Prostate gland (tissue), 2 donors: ENCODE measurements at regions not wholly inside any gene's neighbourhood (a gene's known extent, or its start where the extent isn't known, plus 50 kb on each side); places are given as distances from the start of the nearest gene placed in this dataset.

ENCODE experiments used
- DNase-seq: peaks from one replicate; pipeline ENCODE4 v3.0.0-alpha.2; 2019; ENCODE audit warnings: low spot score
- H3K27ac ChIP-seq, 2 donors: fragments of 200-600 bp; sonication (generic); 2 replicates each; pipeline ENCODE4 v1.5.1; 2017 to 2019
- H3K27me3 ChIP-seq: fragments of 200-600 bp; sonication (generic); replicated peaks from 2 replicates; pipeline ENCODE4 v1.5.1; 2019; ENCODE audit not compliant: insufficient read depth
- H3K36me3 ChIP-seq, 2 donors: fragments of 200-600 bp; sonication (generic); 1 replicate in 1 of 2; 2 replicates in 1 of 2; pipeline versions ENCODE4 v1.5.1 to v1.8.1; 2017 to 2019
- H3K4me1 ChIP-seq: fragments of 200-600 bp; sonication (generic); replicated peaks from 2 replicates; pipeline ENCODE4 v1.5.1; 2019
- H3K4me3 ChIP-seq, 2 donors: fragments of 200-600 bp; sonication (generic); 2 replicates each; pipeline ENCODE4 v1.5.1; 2017 to 2019
- H3K9me3 ChIP-seq: fragments of 200-600 bp; sonication (generic); 2 replicates; pipeline ENCODE4 v1.5.1; 2017
- POLR2A ChIP-seq: fragments of 450-650 bp; IDR thresholded peaks from one replicate; pipeline ENCODE4 v1.6.1; 2016; ENCODE audit warnings: antibody characterized with exemption, mild to moderate bottlenecking
- POLR2AphosphoS5 ChIP-seq: sonication (generic); formaldehyde crosslinking; IDR thresholded peaks from one replicate; pipeline ENCODE4 v1.6.1; 2017; ENCODE audit warnings: antibody characterized with exemption
- WGBS: methylation state at CpG from one replicate; pipeline ENCODE4 v1.1.5; 2018; 5-methylcytosine and 5-hydroxymethylcytosine counted together
- intact Hi-C: fragments of 100-400 bp; cut with DNase I; formaldehyde crosslinking; loops from one replicate; pipeline ENCODE4 v1.14.2; 2022
- TF ChIP-seq, protein P1 (sequence below), 4 experiments: fragments of 200-600 bp in 2 of 4; fragments of 450-650 bp in 2 of 4; sonication (generic) in 2 of 4; IDR thresholded peaks; 1 replicate in 3 of 4; 2 replicates in 1 of 4; pipeline ENCODE4 v1.5.1; 2016 to 2019; ENCODE audit warnings: antibody characterized with exemption in 4 of 4, mild to moderate bottlenecking in 2 of 4, moderate library complexity in 2 of 4

DNA sequence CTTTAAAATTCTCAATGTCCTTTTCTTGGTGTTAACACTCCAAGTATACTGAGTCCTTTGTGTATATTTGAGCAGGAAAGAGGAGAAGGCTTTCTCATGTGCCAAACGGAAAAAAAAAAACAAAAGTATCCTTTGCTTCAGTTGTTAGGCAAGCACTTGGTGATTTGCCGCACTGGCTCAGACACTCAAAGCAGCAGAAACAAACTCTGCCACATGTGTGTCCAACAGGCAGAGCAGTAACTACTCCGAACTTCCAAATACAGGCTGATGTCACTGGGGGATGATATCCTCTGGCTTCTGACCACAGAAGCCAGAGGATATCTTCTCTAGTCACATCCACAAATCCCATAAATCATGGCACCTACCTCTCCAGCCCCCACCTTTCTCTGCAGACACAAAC, 108.0 kb upstream of the SALL3 start:
- Histone ChIP-seq H3K4me1 (no peaks in the 10 kb centered on the region), H3K27ac (no peak overlapping the region), H3K4me3 (no peak overlapping the region), H3K36me3 (no peaks in the 10 kb centered on the region), H3K9me3 (no peaks in the 10 kb centered on the region), H3K27me3 (no peaks in the 10 kb centered on the region)
- WGBS = 17% methylated on average over 3 of the region's 3 CpGs
- no peak for DNase-seq
- intact Hi-C loops = no loop called here
- TF ChIP-seq POLR2A (no peak), POLR2AphosphoS5 (no peak)
- TF ChIP-seq, protein P1, sequence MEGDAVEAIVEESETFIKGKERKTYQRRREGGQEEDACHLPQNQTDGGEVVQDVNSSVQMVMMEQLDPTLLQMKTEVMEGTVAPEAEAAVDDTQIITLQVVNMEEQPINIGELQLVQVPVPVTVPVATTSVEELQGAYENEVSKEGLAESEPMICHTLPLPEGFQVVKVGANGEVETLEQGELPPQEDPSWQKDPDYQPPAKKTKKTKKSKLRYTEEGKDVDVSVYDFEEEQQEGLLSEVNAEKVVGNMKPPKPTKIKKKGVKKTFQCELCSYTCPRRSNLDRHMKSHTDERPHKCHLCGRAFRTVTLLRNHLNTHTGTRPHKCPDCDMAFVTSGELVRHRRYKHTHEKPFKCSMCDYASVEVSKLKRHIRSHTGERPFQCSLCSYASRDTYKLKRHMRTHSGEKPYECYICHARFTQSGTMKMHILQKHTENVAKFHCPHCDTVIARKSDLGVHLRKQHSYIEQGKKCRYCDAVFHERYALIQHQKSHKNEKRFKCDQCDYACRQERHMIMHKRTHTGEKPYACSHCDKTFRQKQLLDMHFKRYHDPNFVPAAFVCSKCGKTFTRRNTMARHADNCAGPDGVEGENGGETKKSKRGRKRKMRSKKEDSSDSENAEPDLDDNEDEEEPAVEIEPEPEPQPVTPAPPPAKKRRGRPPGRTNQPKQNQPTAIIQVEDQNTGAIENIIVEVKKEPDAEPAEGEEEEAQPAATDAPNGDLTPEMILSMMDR (IDR thresholded peaks at IDR 0.05) = no peak

DNA sequence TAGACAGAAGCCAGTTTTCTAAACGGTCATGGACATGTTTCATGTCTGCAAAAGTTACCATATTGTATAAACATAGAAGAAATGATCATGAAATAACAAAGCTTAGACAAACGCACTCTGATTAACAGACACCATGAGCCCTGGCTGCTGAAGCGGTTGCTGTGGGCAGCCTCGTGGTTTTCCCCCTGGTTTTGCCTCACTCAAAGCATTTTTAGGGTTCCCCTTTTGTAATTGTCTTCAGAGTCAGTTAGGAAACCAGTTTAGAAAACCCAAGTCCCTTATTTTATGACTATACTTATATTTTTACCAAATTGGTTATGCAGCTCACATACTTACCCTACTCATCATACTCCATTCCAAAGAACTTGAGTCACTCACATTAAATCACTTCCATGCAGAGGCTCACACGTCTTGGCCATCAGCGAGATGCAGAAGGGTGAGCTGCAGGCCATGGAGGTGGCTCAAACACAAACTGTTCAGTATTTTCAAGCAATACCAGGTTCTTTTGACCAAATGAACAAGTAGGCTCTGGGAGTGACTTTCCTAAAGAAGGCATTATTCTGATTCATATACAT, 105.6 kb upstream of the SALL3 start:
- Histone ChIP-seq H3K27ac (no peak overlapping the region), H3K36me3 (no peaks in the 10 kb centered on the region), H3K4me1 (no peaks in the 10 kb centered on the region), H3K4me3 (no peak overlapping the region), H3K27me3 (no peaks in the 10 kb centered on the region), H3K9me3 (no peaks in the 10 kb centered on the region)
- no peak for TF ChIP-seq POLR2A
- no peak for TF ChIP-seq POLR2AphosphoS5
- TF ChIP-seq, protein P1 (IDR thresholded peaks at IDR 0.05) = no peak
- intact Hi-C loops = no loop called here
- 90% methylated on average over 6 of the region's 6 CpGs for WGBS
- DNase-seq = no peak

DNA sequence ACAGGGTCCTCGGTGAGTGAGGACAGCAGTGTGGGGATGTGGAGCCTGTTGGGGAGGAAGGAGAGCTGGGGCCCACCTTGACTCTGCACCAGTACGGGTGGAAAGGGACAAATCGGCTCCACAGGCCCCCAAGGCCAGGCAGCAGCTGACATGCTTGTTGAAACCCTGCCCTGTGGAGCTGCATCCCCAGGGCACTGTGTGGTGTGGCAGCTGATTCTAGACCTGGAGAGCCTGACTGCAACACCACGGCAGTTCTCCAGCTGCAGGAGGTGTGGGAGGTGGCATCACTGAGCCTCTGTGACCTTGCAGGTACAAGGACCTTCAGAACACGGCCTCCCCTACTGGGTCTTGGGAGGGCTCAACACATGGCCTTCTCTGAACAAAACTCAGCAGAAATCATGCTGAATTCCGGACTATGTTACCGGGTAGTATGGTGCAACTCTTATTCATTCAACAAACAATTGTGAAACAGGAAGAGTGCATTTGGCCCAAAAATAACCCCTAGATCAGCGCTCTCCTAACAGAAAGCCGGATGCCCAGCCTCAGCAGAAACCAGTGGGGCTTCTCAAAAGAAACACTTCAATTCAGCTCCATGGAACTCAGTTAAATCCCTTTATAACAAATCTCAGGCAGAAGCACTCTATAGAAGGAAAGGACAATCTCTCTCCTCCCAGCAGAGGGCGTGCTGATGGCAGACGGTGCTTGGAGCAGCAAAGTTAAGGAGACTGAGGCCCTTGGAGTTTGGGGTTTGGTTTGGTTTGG, 104.4 kb upstream of the SALL3 start:
- H3K27ac ChIP-seq = no peak overlapping the region
- intact Hi-C loops = no loop called here
- DNase-seq = peak; percentile 39
- H3K4me1 ChIP-seq = no peaks in the 10 kb centered on the region
- H3K27me3 ChIP-seq = no peaks in the 10 kb centered on the region
- H3K4me3 ChIP-seq = no peak overlapping the region
- H3K9me3 ChIP-seq = no peaks in the 10 kb centered on the region
- WGBS = 72% methylated on average over 11 of the region's 11 CpGs
- TF ChIP-seq POLR2A (no peak), POLR2AphosphoS5 (no peak)
- TF ChIP-seq, protein P1 (IDR thresholded peaks at IDR 0.05) = peak in 3 of 4 experiments; percentile 30 to 41 (median 40)
- H3K36me3 ChIP-seq = no peaks in the 10 kb centered on the region

DNA sequence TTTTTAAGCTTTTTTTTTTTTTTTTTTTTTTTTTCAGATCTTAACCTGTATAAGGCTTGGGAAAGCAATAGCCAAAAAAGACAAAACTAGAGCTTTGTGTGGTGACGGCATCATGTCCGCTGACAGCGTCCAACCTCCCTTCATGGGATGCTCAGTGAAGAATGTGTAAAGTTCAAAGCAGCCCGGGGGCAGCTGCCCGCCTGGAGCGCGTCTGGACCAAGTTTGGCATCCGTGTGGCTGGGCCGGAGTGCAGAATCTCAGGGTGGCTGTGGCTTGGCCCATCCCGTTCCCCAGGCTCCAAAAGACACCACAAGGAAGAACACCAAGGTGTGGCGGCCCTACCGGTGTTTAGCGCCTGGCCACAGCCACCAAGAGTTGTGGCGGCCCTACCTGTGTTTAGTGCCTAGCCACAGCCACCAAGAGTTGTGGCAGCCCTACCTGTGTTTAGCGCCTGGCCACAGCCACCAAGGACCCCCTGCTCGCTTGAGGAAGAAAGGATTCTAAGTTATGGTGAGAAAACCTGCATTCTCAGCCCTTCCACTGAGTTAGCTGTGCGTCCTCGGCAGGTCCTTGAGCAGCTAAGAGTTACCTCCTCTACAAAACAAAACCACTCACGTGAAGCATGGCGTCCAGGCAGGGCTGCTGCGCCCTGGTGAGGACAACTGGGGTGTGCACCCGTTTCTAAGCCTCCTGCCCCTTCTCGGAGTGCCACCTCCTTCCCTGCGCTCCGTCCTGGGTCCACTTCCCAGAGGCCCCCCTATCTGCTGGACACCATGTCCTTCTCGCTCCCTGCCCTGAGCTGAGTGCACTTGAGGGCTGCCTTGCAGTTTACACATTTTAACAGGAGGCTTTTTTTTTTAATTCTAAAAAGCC, 103.6 kb upstream of the SALL3 start:
- no peak overlapping the region for H3K27ac ChIP-seq
- H3K27me3 ChIP-seq = no peaks in the 10 kb centered on the region
- H3K9me3 ChIP-seq = no peaks in the 10 kb centered on the region
- intact Hi-C loops = no loop called here
- H3K36me3 ChIP-seq = no peaks in the 10 kb centered on the region
- no peak for TF ChIP-seq POLR2AphosphoS5
- H3K4me3 ChIP-seq = no peak overlapping the region
- 93% methylated on average over 26 of the region's 26 CpGs for WGBS
- H3K4me1 ChIP-seq = no peaks in the 10 kb centered on the region
- no peak for DNase-seq

DNA sequence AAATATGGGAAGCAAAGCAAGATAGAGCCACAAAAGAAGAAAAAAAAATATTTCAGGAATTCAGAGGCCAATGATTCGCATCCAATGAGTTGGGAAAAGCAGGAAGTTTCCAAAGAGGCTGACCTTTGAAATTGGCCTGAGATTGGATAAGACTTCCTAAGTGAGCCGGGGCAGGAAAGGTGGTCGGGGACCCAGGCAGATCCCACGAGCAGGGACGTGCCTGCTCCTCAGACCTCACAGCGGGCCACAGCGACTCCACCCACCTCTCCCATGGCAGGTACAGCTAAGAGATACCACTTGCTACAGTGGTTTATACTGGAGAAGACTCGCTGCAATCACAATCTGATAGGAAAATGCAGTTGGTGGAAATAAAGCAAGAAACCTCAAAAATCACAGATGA, 102.8 kb upstream of the SALL3 start:
- 80% methylated on average over 8 of the region's 8 CpGs for WGBS
- no peaks in the 10 kb centered on the region for H3K9me3 ChIP-seq
- no peak for DNase-seq
- intact Hi-C loops = no loop called here
- H3K27me3 ChIP-seq = no peaks in the 10 kb centered on the region
- H3K27ac ChIP-seq = no peak overlapping the region
- H3K4me1 ChIP-seq = no peaks in the 10 kb centered on the region
- TF ChIP-seq POLR2AphosphoS5 (no peak), POLR2A (no peak)
- TF ChIP-seq, protein P1 (IDR thresholded peaks at IDR 0.05) = no peak
- H3K36me3 ChIP-seq = no peaks in the 10 kb centered on the region
- H3K4me3 ChIP-seq = no peak overlapping the region
